ENCODE measurements at regions not wholly inside any gene's neighbourhood (a gene's known extent, or its start where the extent isn't known, plus 50 kb on each side); places are given as distances from the start of the nearest gene placed in this dataset.
"Not testable (repeated sequence)": the region's sequence is repeated elsewhere in the genome, so short reads cannot be mapped to it uniquely, and the experiment has no call there.

GRCh38 chr16:48059190-48059589, 96.6 kb downstream of the ABCC12 start:
- DNase-seq (ENCODE audit: extremely low read depth in 1 of 2, low read depth in 1 of 2): not testable (repeated sequence)

- no peak for DNase-seq (ENCODE audit: extremely low read depth in 1 of 2, low read depth in 1 of 2)
Observed at GRCh38 chr16:48057048-48057447, 98.7 kb downstream of the ABCC12 start.

GRCh38 chr16:48054881-48055601, 100.8 kb downstream of the ABCC12 start:
- DNase-seq (ENCODE audit: extremely low read depth in 1 of 2, low read depth in 1 of 2): peak in 1 of 2 donors; percentile 2

- DNase-seq (ENCODE audit: extremely low read depth in 1 of 2, low read depth in 1 of 2): no peak
Observed at GRCh38 chr16:48053418-48053745, 102.4 kb downstream of the ABCC12 start.

GRCh38 chr16:48052731-48053417, 102.9 kb downstream of the ABCC12 start:
- no peak for DNase-seq (ENCODE audit: extremely low read depth in 1 of 2, low read depth in 1 of 2)

- DNase-seq (ENCODE audit: extremely low read depth in 1 of 2, low read depth in 1 of 2): no peak
Observed at GRCh38 chr16:48050871-48051270, 104.9 kb downstream of the ABCC12 start.

- DNase-seq (ENCODE audit: extremely low read depth in 1 of 2, low read depth in 1 of 2): no peak
Observed at GRCh38 chr16:48049847-48050246, 105.9 kb downstream of the ABCC12 start.

GRCh38 chr16:48047720-48048119, 108.1 kb downstream of the ABCC12 start:
- DNase-seq (ENCODE audit: extremely low read depth in 1 of 2, low read depth in 1 of 2): no peak

GRCh38 chr16:48047241-48047640, 108.6 kb downstream of the ABCC12 start:
- DNase-seq (ENCODE audit: extremely low read depth in 1 of 2, low read depth in 1 of 2): no peak

- DNase-seq (ENCODE audit: extremely low read depth in 1 of 2, low read depth in 1 of 2): no peak
Observed at GRCh38 chr16:48044117-48044516, 111.7 kb downstream of the ABCC12 start.

GRCh38 chr16:48041981-48042421, 113.8 kb downstream of the ABCC12 start:
- no peak for DNase-seq (ENCODE audit: extremely low read depth in 1 of 2, low read depth in 1 of 2)

GRCh38 chr16:48035142-48035541, 120.7 kb downstream of the ABCC12 start:
- DNase-seq (ENCODE audit: extremely low read depth in 1 of 2, low read depth in 1 of 2): no peak

GRCh38 chr16:48030926-48031325, 124.9 kb downstream of the ABCC12 start:
- no peak for DNase-seq (ENCODE audit: extremely low read depth in 1 of 2, low read depth in 1 of 2)

- no peak for DNase-seq (ENCODE audit: extremely low read depth in 1 of 2, low read depth in 1 of 2)
Observed at GRCh38 chr16:48029768-48030167, 126.0 kb downstream of the ABCC12 start.

- DNase-seq (ENCODE audit: extremely low read depth in 1 of 2, low read depth in 1 of 2): no peak
Observed at GRCh38 chr16:48025359-48025758, 130.4 kb downstream of the ABCC12 start.

GRCh38 chr16:48024042-48024441, 131.8 kb downstream of the ABCC12 start:
- DNase-seq (ENCODE audit: extremely low read depth in 1 of 2, low read depth in 1 of 2): no peak

GRCh38 chr16:48022496-48022895, 133.3 kb downstream of the ABCC12 start:
- DNase-seq (ENCODE audit: extremely low read depth in 1 of 2, low read depth in 1 of 2): no peak

GRCh38 chr16:48020617-48021016, 135.2 kb downstream of the ABCC12 start:
- DNase-seq (ENCODE audit: extremely low read depth in 1 of 2, low read depth in 1 of 2): not testable (repeated sequence)

GRCh38 chr16:48014349-48015135, 141.3 kb downstream of the ABCC12 start:
- no peak for DNase-seq (ENCODE audit: extremely low read depth in 1 of 2, low read depth in 1 of 2)

GRCh38 chr16:48013491-48013901, 142.3 kb downstream of the ABCC12 start:
- DNase-seq (ENCODE audit: extremely low read depth in 1 of 2, low read depth in 1 of 2): no peak

- no peak for DNase-seq (ENCODE audit: extremely low read depth in 1 of 2, low read depth in 1 of 2)
Observed at GRCh38 chr16:48011878-48012658, 143.7 kb downstream of the ABCC12 start.

Measured in stimulated activated CD8-positive, alpha-beta memory T cell treated with anti-CD3 and anti-CD28 coated beads, Interleukin-7, amount 100 ng/mL, for 48 hours (primary cell).